ENCODE measurements at regions not wholly inside any gene's neighbourhood (a gene's known extent, or its start where the extent isn't known, plus 50 kb on each side); places are given as distances from the start of the nearest gene placed in this dataset.

DNA sequence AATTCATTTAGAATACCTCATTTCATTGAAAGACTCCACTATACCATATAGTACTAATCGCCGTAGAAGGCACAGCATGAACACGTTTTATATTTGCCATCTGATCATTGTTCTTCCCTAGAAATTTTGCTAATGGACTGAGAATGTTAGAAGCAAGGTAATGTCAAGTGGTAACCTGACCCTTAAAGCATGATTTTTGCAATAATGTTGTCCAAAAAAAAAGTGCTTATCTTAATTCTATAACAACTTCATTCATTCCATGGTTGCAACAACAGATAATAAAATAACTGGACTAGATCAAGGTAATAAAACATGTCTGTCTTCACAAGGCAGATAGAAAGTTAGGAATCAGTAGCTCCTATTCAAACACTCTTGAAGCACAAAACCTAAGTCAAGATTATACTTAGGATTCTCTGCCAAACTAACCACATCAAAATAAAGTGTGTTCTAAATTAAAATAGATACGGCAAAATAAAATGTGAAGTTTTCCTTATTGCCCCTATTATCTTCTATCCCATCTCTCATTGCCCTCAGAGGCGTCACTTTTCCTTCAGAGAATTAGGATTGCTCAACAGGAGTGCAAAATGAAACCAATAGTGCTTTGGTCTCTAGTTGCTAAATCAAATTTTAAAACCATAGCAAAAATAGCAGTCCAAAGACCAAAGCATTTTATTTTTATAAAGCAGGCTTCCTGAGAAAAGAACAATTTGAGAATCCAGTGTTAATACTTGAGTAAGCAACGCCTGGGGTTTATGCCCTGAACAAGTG lies 317.4 kb upstream of the UBE2E2 start:
- H4K8ac ChIP-seq (replicated peaks; ENCODE audit: insufficient read length, low read depth, low read length): no peak overlapping the region
- H3T11ph ChIP-seq (ENCODE audit: low read length): no peak overlapping the region
- H3K4me2 ChIP-seq (ENCODE audit: insufficient read depth, insufficient read length, low read length): no peak overlapping the region
- no peaks in the 10 kb centered on the region for H3K4me1 Mint-ChIP-seq
- H3K36me3 Mint-ChIP-seq (ENCODE audit: insufficient read depth in 1 of 3, low read depth in 3 of 3): no peaks in the 10 kb centered on the region
- no peaks in the 10 kb centered on the region for H3K9me3 ChIP-seq (ENCODE audit: control insufficient read depth, low read depth, low read length)
- H2BK5ac ChIP-seq (ENCODE audit: insufficient read length, low read length): no peak overlapping the region
- DNase-seq: no peak
- H3K4me3 Mint-ChIP-seq: no peak overlapping the region
- H3K27ac ChIP-seq (ENCODE audit: insufficient read length, low read depth, low read length): no peak overlapping the region
- H3K14ac ChIP-seq (ENCODE audit: insufficient read depth, low read length): no peak overlapping the region
- H2AFZ ChIP-seq (ENCODE audit: low read length): no peak overlapping the region
- H3K23me2 ChIP-seq (ENCODE audit: insufficient read length, low read depth, low read length, poor library complexity, severe bottlenecking): no peaks in the 10 kb centered on the region
- no peak overlapping the region for H2AK5ac ChIP-seq (ENCODE audit: insufficient read length, low read length)
- no peaks in the 10 kb centered on the region for H3K9me3 Mint-ChIP-seq
- no peak overlapping the region for H4K91ac ChIP-seq (ENCODE audit: insufficient read length, low read depth, low read length)
- no peak overlapping the region for H3K56ac ChIP-seq (ENCODE audit: insufficient read length, low read depth, low read length)
- H3K27me3 ChIP-seq (ENCODE audit: insufficient read depth, low read length): no peaks in the 10 kb centered on the region
- H3K79me2 ChIP-seq (ENCODE audit: insufficient read depth, low read length): no peaks in the 10 kb centered on the region
- H3K79me1 ChIP-seq (ENCODE audit: insufficient read depth, low read depth, low read length, poor library complexity, severe bottlenecking): no peaks in the 10 kb centered on the region
- H3K18ac ChIP-seq (ENCODE audit: insufficient read length, low read depth, low read length): no peak overlapping the region
- no peak overlapping the region for H3K27ac Mint-ChIP-seq
- no peak overlapping the region for H2BK120ac ChIP-seq (ENCODE audit: low read depth, low read length, poor library complexity, severe bottlenecking)
- no peaks in the 10 kb centered on the region for H3K27me3 Mint-ChIP-seq (ENCODE audit: low read depth)
- no peak overlapping the region for H3K23ac ChIP-seq (ENCODE audit: insufficient read length, low read depth, low read length)
- no peaks in the 10 kb centered on the region for H4K20me1 ChIP-seq (ENCODE audit: control insufficient read depth, insufficient read depth, insufficient read length)
- TF ChIP-seq CTCF (conservative IDR thresholded peaks at IDR 0.05): no peak
- no peak overlapping the region for H3K9ac ChIP-seq (ENCODE audit: extremely low read depth, insufficient read length, low read length)
- H3K4me1 ChIP-seq (ENCODE audit: insufficient read depth, low read length): no peaks in the 10 kb centered on the region
- H2BK20ac ChIP-seq (ENCODE audit: low read depth, low read length, poor library complexity, severe bottlenecking): no peak overlapping the region
- no peak overlapping the region for H3K4ac ChIP-seq (ENCODE audit: low read depth, low read length)
- H4K5ac ChIP-seq (ENCODE audit: insufficient read length, low read depth, low read length): no peak overlapping the region
- WGBS (ENCODE audit: extremely low coverage, insufficient read length, low lambda C conversion rate): no CpG with 5 or more reads among the region's 6 CpGs
- H2BK12ac ChIP-seq (ENCODE audit: insufficient read length, low read depth, low read length): no peak overlapping the region
- no peak overlapping the region for H2BK15ac ChIP-seq (ENCODE audit: low read depth, low read length)
